GM18868 (cell line): ENCODE measurements at regions not wholly inside any gene's neighbourhood (a gene's known extent, or its start where the extent isn't known, plus 50 kb on each side); places are given as distances from the start of the nearest gene placed in this dataset.

ENCODE experiments used
- ATAC-seq: cut with Tn5 transposase; IDR thresholded peaks from one replicate; pipeline ENCODE4 v1.9.1; 2021; ENCODE audit warnings: mild to moderate bottlenecking, moderate library complexity; ENCODE audit not compliant: unreplicated experiment

DNA sequence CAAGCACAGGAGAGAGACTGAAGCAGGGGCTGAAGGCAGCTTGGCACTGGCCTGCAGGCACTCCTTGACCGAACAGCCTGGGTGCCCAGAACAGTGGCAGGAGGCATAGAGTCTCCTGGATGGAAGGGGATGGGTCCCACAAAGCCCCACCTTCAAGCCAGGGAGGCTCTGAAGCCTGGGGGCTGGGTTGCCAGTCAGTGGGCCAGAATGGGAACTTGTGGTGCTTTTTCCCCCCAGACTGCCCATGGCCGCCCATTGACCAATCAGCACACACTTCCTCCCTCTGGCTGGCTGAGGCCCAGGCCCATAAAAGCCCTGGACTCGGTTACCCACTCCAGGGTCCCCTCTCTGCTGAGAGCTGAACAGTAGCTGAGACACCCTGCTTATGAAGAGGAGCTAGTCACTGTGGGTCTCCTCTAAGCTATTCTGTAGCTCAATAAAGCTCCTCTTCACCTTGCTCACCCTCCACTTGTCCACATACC lies 109.6 kb downstream of the ELAPOR2 start:
- ATAC-seq = no peak

DNA sequence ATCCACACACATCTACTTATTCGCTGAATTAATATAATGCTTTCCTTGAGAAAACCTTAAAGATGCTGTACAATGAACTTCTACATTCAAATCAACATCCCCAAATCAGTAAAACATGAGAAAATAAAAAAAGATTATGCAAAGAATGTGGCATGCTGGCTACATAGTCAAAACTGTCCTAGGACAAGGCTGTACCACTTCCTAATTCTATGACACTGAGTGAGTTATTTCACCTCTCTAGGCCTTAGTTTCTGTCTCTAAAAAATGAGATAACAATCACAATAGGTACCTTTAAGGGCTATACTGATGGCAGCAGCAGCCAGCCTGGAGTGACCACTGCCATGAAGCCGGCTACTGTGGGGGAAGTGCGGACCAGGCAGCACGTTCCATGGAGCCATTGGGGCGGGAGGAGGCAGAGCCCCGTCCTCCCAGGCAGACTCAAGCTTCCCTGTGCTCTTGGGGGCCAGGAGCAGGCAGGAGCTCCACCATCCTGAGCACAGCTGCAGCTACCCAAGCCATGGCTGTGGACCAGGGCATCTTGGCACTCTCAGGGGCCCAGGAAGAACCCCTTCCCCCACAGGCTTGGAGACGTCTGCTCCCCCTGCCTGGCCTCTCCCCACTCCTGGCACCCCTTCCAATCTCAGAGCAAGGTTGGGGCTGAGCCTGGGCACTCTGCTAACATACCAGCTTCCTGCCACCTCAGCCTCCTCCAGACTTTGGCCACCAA lies 110.2 kb downstream of the ELAPOR2 start:
- peak; percentile 94 for ATAC-seq

DNA sequence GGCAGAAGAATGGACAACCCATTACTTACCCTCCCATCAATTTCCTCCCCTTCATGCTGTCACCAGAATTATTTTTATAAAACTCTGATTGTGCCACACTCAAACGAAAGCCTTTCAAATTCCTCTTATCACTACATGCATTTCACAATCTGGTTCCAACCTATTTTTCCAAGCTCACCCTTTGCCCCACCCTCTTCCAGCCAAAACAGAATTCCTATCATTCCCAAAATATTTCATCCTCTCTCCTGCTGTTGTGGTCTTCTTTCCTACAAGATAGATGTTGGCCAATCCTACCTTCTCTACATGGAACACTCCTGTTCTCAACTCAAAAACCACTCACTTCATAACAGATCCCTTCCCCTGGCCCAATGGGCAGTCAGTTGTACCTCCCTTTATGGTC lies 111.5 kb downstream of the ELAPOR2 start:
- ATAC-seq = no peak

DNA sequence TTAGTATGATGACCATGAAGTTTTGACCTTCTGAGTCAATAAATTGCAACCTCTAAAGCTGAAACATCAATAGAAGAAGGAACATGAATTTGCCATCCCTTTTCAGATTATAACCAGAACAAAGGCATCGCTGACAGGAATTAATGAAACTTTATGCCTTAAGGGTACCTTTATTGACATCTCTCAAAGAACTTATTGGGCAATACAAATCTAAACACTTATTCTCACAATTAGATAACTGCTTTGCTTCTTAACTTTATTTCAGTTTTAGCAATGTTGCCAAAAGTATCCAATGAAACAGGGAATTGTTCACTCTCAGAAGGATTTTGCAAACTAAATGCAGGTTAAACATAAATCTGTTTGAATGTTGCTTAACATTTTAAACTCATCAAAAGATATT lies 116.0 kb downstream of the ELAPOR2 start:
- no peak for ATAC-seq

DNA sequence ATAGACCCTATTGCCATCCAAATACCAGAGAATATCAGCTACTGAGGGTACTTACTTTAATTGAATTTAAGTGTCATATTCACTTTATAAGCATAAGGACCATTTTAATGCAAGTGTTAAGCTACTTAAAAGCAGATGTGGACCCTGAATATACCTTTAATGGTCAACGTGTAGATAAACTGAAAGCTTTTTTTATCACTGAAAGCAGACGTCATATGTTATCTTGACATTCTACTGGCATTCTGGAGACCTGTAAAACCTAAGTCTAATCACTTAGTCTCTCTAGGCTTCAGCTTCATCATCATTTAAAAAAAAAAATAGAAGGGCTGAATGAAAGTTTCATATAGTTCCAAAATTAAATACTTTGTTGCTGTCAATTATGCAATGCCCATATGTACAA lies 116.5 kb downstream of the ELAPOR2 start:
- no peak for ATAC-seq

DNA sequence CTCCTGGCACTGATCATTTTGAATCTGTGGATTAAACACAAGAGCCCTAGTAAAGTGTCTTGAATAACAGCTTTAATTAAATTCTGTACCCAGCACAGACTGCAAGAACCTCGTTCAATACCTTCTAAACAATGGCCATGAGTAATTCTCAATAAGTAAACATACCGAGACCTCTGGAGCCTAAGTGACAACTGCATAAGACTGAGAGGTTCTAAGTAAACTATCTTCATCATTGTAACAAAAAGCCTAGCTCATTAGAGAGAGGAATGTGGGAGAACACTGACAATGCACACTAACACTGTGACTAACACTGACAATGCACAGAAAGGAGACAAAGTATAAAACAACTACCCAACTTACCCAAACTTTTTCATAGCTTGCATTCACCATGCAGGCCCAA lies 117.4 kb downstream of the ELAPOR2 start:
- no peak for ATAC-seq

DNA sequence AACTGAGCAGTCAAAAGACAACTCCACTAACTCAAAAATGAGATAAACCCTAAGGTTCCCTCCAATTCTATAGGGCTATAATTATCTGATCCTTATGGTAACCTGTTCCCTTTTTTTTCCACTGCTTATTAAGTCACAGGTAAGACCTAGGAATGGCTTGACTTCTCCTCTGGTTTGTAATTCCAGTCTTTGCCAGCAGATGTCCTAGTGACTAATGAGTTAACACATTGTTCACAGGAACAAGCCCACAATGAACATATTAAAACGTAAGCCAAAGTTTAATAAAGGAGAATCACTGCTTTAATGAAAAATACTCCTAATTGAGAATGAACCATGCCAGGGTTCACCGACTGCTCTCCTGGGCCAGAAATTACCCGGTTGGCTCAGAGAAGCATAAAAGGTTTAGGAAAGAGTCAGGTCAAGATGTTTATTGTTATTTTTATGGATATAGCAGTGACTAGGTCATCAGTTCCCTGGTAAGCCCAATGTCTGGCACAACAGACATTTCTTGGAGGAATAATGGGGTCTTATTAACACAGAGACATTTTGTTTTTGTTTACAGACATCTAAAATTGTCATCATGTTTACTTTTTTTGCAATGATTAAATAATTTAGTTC lies 120.1 kb downstream of the ELAPOR2 start:
- ATAC-seq = peak; percentile 89

DNA sequence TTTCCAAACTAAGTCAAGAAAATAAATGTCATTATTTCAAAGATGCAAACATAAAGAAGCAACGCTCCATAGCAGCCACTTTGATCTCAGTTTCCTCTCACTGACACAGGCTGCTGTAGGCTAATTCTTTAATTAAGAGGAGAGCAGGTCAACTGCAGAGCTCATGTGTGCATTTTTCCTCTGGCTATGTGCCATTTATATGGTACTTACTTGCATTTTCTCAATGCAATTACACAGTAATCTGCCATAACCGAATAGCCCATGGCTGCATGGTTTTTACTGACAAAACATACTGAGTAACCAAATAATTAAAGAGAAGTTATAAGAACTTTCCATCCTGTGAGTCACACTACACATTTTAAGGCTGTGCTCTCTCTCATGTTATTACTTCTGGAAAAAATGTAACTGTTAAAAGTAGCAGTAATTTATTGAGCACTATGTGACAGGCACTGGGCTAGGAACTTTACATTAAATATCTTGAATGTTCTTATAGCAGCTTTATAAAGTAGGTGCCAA lies 122.0 kb downstream of the ELAPOR2 start:
- ATAC-seq = no peak

DNA sequence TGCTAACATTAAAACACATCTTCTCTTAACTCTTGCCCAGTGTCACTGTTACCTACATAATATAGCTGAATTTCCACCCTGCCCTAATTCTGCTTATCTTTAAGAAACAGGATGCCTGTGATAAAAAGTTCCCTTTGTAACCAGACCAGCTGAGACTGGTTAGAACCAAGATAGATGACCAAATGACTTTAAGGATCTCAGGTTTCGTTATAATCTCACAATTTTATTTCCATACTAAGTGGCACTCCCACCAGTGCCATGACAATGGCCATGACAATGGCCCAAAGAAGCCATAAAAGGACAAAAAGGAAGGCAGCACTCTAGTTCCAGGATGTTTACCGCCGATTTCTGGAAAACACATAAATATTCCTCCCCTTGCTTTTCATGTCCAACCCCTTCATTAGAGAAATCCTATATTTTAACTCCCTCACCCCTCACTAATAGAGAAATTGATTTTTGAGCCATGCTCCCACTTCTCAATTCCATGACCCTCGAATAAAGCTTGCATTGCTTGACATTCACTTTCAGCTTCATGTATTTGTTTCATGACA lies 126.1 kb downstream of the ELAPOR2 start:
- no peak for ATAC-seq

DNA sequence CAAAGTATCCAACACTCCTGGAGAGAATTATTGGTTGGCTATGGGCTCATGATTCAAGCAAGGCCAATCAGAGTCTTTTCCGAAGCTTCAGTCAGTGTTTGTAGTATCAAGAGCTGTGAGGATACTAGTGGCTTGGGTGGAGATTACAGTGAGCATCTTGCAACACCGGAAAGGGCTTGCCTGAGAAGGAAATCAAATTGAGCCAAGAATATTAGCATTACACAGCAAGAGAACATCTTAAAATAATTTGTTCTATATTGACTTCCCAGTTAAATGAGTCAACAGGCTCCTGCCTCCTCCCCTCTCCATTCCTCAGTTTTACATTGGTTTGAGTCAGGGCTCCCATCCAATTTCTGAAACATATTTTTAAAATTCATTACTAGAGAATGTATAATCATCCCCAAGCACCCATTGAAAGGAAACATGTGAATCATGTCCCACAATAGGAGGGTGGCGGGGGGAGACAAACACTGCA lies 127.4 kb downstream of the ELAPOR2 start:
- no peak for ATAC-seq

DNA sequence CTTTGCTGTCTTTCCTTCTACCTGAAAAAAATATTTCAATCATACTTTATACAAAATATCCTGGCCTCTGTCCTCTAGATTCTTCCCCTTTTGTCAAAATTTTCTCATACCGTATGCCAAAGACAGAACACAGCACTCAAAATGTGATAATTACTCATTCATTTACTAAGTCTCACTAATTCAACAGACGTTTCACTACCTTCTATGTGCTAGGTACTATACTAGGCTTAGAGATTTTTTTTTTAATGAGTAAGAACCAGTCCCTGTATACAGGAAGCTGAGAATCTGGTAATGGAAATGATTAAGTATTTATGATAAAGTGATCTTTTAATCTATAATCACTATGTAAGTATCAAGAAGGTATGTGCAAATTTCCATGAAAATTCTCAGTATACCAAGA lies 128.0 kb downstream of the ELAPOR2 start:
- ATAC-seq = peak; percentile 44

DNA sequence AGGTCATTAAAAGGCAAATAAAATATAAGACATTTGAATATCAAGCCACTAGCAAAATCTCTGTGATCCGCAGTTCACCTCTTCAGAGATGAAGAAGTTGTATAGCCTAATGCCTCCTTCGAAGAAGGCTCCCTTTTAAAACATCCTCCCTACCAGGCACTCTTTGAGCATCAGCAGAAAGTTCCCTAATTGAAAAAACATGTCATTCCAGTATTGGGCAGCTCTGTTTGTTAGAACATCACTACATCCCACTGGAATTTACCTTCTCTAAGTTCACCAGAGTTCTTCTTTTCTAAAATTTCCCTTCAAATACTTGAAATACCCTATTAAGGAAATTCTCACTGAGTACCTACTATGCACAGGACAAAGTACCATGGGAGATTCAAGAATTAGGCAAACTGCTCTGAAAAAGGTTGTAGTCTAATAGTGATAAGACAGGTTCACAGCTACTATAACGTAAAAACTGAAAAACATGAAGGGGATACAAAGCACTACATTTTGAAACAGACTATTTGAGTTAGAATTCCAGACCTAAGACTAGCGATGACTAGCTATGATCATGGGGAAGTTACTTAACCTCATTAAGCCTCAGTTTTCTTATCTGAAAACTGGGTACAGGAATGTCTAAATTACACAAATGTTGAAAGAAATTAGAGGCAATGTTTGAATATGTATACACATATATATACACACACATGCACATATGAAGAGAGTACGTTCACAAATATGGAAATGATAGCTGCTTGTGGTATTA lies 128.7 kb downstream of the ELAPOR2 start:
- ATAC-seq = no peak

DNA sequence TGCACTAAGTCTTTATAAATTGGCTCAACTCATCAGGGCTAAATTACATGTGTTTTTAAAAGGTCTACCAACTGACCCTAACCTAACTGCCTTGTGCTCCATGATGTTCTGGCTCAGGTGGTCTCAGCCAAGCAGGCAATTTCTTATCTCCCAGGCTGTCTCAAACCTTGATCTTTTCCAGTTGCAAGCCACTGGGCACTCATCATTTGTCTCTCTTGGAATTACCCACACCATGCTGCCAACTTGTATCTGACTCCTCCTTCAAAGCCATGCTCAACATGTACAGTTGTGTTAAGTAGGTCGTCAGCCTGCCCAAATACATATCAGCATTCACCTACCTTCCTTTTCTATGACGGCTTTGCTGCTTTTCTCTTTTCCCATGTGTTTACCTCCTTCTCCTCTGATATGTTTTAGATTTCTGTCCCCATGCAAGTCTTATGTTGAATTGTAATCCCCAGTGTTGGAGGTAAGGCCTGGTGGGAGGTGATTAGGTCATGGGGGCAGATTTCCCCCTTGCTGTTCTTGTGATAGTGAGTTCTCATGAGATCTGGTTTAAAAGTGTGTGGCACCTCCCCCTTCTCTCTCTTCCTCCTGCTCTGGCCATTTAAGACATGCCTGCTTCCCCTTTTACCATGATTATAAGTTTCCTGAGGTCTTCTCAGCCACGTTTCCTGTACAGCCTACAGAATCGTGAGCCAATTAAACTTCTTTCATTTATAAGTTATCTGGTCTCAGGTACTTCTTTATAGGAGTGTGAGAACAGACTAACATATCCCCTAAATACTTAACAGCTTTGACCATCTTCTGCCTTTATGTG lies 130.0 kb downstream of the ELAPOR2 start:
- peak; percentile 47 for ATAC-seq

DNA sequence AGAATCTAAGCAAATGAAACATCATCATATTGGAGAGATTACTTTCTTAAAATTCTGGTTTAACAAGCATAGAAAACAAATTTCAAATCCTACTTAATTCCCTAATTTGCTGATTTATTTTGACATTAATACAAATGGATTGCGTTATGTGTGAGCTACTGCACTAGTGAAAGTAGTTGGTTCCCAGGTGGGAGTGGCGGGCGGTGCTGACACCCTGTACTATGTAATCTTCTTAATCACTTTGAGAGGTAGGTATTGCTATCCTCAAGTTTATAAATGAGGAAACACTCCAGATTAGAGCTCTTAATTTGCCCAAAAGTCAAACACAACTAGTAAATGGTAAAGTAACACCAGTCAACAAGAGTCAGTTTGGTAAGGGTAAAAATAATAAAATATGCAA lies 131.1 kb downstream of the ELAPOR2 start:
- no peak for ATAC-seq

DNA sequence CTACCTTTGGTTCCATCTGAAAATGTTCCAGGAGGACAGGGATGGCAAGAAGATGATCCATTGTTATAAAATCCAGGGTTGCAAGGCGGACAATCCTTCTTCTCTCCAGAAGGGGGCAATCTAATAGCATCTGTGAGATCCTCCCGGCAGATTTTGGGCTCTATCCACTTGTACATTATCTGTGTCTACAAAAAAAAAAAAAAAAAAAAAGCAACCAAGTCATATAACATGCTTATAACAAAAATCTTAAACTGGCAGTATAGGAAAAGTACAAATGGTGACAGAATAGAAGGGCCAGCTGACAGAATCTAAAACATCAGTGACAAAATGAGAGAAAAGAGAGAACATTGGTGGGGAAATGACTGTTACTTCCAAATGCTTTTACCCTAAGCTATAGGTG lies 132.7 kb downstream of the ELAPOR2 start:
- ATAC-seq = no peak

DNA sequence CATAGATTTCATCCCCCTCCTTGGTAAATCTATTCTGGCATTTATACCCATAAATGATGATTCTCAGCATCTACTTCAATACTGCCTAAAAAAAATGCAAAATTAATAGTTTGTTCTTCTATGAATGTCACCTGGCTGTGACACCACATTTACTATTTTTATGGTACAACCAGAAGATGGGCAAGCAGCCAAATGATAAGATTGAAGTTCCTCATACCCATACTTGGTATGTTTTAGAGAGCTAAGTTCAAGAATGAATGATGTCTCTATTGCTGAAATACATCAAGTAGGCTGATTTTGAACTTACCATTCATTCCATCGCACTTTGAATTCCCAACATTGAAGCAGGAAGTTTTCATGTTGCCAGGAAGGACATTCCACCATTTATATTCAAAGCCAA lies 134.2 kb downstream of the ELAPOR2 start:
- ATAC-seq = peak; percentile 45

DNA sequence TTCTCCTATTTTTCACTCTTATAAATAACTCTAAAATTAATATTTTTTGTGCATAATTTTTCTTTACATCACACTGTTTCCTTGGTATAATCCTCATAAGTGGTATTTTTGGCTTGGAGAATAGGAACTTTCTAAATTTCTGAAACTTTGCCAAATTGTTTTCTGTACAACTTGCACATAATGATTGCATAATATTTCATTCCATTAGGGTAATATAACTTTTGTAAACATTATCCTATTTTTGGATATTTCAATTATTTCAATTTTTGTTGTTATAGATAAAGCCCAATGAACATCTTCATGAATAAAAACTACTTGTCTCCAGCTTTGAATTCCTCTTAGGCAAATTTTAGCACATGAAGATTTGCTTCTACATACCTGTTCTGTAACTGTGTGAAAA lies 135.9 kb downstream of the ELAPOR2 start:
- ATAC-seq = no peak

DNA sequence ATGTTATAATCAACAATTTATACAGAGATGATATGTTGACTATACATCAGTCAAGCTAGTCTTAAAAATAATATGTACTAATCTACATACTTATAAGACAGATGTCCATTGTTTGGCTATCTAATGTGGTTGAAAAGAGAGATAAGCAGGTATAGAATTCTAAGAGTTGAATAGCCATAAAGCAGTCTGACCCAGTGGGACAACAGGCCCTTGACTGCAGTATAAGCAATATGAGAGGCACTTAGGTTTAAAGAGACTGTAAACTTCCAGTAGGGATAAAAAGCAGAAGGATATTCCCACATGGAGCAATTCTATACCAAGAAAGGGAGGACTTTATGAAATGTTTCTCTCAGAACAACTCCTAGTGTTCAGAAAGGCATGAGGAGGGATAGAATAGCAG lies 139.3 kb downstream of the ELAPOR2 start:
- no peak for ATAC-seq

DNA sequence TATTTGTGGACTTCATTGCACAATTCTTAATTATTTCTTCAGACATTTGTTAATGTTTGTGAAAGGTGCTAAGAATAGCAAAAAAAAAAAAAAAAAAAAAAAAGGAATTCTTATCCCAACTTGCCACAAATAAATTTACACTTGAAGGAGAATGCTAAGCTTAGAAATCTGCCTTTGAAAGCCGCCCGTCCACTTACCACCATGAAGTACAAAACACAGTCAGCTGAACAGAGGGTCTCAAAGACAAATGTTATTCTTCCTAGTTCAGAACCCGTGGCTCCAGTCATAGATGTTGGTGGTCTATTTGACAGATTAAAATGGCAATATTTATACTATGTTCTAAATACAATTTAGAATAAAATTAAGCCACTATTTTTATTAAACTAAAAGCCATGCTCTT lies 141.2 kb downstream of the ELAPOR2 start:
- ATAC-seq = no peak

DNA sequence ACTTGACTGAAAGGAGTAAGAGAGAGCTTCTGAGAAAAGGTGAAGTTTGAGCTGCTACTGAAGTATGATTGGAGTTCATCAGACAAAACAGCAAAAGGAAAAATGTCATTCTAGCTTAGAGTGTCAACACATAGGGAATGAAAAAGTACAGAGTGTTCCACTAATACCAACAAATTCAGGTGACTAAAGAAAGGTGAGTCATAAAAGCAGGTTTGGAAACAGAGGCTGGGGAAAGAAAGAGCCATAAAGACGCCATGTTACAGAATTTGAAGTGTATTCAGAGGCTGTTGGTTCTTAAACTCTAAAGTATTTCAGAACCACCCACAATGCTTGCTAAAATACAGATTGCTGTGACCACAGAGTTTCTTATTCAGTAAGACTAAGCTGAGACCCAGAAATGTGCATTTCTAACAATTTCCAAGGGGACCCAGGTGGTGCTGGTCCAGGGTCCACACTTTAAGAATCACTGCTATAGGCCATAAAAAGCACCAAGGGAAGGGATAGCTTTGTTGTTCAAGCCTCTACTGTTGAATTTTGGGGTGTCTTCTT lies 143.1 kb downstream of the ELAPOR2 start:
- peak; percentile 34 for ATAC-seq
